GM21367 (cell line): ENCODE measurements at regions not wholly inside any gene's neighbourhood (a gene's known extent, or its start where the extent isn't known, plus 50 kb on each side); places are given as distances from the start of the nearest gene placed in this dataset.

Experiments used
- ATAC-seq: cut with Tn5 transposase; IDR thresholded peaks from one replicate; pipeline ENCODE4 v1.9.1; 2021; ENCODE audit not compliant: unreplicated experiment

DNA sequence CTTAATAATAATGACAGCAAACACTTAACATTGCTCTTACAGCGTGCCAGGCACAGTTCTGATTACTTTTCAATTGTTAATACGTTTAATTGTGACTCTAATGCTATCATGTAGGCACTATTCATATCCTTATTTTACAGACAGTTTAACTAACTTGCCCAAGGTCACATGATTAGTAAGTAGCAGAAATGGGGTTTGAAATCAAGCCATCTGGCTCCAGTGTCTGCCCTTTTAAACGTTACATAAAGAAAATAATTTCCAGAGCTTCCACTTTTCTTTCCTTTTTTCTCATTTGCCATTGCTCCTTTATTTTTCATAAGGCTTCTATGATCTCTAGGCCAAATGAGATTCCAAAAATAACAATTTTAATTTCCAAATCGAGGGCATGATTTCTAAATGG, 50.6 kb upstream of the IKZF2 start:
- no peak for ATAC-seq

DNA sequence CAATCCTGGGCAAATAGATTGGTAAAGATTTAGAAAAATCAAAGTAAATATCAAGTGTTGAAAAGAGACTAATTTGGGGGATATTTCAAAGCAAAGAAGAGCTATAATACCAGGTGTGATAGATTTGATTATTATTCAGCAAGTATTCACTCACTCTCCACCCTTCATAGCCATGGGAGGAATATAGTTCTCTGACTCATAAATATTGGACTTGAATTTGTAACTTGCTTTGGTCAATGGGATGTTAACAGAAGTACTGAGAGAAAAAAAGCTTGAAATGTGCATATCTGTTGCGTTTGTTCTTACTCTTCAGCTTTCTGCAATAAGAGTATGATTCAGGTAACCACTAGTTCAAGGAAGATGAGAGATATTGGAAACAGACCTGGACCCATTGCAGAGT, 54.5 kb upstream of the IKZF2 start:
- no peak for ATAC-seq

DNA sequence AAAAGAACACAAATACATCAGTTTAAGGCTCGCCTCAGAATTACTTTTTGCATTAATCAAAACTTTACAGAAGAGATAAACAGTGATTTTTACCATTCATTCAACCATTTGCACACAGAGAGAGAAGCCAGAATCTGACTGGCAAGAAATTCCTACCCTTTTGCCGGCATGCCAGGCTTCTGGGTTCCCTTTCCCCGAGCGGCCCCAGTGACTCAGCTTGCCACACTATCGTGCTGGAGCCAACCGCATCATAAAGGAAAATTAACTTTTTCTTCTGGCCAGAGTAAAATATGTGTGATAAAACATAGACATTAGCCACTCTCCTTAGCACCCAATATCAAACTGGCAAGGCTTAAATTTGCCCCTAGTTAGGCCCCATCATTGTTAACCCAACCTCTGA, 61.8 kb upstream of the IKZF2 start:
- ATAC-seq: no peak

DNA sequence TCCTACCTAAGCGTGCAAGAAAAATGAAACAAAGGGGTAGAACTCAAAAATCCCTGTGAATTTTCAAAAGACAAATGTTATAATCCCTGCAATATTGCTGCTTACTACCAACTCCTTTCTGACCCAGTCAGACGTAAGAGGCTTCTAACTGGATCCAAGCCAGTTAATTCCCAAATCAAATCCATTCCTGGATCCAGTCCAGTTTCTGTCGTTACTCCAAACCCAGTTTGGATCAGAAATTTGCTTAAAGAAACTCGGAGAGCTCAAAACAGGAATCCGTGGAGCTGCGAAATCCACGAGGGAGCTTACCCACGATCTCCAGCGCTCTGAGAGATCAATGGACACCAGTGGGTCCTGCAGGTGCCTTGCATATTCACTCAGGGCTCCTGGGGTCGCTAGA, 62.8 kb upstream of the IKZF2 start:
- no peak for ATAC-seq

DNA sequence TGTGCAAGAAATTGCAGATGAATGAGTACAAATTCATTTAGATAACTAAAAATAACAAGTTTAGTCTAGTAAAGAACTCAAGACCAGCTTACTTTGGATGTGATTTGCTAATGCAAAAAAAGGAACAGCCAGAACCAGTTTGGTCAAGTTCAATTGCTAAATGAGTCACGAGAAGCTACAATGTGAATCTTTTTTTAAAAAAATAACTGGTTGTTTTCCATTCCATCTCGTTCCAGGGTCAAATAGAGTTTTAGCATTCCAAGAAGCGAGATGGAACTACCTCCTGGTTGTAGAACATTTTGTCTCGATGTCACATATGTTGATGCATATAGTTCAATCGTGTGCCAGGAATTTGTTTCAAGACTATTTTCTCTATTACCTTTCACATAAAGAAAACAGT, 65.0 kb upstream of the IKZF2 start:
- no peak for ATAC-seq

DNA sequence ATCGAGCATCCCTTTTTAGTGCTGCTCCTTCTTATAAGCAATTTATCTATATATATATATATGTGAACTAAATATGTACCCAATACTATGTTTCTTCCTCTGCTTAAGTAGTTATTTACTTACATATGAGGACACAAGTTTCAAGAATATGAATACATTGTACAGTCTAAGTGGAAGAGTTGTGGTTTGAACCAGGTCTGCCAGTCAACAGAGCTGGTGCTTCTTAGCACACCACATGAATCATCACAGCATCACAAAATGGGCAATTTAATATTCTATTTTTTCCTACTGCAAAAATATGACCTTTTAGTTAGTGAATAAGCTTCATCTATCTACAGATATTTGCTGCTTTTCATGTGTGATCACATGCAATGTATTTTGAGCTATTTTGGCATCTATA, 64.4 kb upstream of the SPAG16 start:
- no peak for ATAC-seq

DNA sequence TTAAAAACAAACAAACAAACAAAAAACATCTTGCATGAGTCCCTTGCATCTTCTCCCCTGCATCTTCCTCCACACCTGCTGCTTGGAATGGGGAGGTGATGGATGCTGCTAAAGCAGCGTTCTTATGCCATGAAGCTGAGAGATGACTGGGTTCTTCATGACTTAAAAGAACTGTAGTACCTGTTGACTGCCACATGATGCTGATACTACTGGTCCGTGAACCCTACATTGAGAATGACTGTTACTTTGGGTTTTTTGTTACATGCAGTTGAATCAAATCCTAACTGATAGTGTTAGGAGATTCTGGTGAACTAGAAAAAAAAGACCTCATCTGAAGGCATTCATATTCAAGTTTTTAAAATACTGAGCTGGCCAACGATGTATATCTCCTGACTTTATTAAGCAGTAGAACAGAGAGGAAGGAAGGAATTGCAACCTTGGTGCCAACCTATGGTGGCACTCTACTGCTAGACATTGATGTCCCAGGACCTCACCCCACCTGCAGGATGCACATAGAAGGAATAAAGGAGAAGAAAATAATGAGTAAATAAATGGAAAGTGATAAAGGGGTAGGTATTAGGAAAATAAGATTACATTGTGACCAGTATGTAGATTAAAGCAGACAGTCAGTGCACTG, 63.2 kb upstream of the SPAG16 start:
- no peak for ATAC-seq

DNA sequence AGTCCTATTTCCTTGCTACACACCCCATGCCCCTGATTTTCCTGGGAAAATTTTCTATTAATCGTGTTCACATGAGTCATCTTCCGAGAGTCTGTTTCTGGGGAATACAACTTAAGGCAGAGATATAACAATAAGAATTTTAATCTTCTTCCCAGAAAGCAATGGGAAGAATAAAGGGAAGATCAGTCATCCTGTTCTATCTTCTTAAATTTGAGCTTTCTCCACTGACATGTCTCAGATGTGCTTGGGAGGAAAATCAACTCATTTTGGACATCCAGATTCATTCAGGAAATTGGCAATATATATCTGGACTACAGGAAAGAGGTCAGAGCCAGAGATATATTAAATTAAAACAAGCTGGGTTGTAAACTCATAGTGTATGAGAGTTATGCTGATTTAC, 62.3 kb upstream of the SPAG16 start:
- ATAC-seq: no peak

DNA sequence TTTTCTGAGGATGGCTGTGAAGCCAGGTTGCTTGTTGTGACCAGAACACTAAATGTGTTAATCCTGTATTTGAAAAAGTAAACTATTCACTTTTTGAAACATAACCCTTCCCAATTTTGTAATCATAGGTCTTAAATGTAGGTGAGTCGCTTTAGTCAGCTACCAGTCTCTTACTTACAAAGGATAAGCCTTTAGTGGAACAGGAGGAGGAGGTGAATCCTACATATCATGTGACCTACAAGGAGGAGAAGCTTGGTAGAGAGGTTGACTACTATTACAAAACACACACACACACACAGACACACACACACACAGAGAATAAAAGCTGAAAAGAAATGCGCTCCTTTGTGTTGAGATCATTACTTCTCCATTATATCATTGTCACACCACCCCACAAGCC, 59.9 kb upstream of the SPAG16 start:
- ATAC-seq: no peak

DNA sequence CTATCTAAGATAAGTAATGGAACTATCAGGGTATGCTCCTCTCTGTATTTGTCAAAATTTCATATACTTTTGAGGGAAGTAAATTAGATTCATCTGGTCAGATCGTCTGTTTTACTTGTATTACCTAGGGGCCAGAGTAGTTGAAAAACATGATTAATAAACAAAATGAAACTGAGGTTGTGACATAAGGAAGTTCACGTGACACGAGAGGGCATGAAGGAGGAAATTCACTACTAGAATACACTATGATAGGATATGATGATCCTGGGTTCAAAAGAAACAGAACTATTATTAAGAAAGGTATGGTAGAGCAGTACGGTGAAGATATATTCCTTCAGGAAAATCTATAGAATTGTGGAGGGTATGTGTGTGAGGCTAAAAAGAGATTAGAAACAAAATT, 58.4 kb upstream of the SPAG16 start:
- ATAC-seq: no peak

DNA sequence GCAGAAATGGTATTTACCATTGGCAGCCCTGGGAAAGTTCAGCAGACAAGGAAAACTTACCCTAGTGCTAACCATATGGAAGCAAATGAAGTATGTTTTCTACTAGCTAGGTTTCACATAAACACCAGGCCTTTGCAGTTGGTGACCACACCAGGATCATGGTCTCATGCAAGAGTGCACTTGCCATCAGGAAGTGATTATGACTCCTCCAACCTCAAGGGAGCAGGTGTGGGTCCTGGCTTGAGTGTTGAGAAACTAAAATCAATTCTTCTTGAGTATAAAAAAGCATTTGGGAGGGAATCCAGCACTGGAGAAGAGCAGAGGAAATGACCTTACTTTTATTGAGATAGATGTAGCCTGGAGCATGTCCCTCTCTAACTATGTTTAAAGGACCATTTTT, 56.8 kb upstream of the SPAG16 start:
- peak; percentile 96 for ATAC-seq

DNA sequence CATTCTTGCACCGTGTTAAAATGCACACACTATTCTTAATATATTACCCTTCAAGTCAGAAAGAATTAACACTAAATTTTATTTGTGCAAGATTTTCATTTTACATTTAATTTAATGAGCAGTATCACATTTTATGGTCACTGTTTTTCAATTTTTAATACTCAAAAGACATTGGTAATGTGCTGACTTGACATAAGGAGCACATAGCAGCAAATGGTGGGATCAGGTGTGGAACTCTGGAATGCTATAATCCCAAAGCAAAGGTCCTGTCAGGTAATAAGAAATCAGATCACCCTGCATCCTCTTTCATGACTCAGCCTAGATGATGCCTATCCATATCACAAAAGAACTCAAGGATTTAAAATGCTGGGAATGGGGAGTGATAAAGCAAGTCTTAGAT, 55.6 kb upstream of the SPAG16 start:
- no peak for ATAC-seq

DNA sequence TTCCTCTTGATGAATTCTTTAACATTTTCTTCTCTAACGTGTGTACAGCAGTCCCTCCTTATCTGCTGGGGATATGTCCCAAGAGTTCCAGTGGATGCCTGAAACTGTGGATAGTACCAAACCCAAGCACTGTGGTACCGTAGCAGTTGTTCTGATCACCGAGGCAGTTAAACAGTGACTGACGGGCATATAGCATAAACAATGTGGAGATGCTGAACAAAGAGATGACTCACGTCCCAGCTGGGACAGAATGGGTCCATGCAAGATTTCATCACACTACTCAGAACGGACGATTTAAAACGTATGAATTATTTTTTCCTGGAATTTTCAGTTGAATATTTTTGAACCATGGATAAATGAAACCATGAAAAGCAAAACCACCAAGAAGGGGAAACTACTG, 54.5 kb upstream of the SPAG16 start:
- no peak for ATAC-seq

DNA sequence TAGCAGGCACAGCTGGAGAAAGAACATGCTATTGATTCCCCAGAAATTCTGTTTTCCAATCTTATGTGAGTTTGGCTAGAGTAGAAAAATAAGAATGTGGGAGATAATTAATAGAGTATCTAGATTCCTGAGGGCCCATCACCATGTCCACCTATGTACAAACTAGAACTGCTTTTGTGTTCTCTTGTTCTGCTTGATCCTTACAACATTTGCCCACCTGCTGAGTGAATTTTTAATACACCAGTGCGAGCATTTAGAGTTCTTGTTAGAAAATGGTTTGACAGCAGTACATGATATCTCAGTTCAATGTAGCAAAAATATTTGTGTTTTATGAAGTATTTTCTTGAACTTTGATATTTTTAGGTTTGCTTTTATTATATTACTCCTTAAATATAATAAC, 52.3 kb upstream of the SPAG16 start:
- no peak for ATAC-seq

DNA sequence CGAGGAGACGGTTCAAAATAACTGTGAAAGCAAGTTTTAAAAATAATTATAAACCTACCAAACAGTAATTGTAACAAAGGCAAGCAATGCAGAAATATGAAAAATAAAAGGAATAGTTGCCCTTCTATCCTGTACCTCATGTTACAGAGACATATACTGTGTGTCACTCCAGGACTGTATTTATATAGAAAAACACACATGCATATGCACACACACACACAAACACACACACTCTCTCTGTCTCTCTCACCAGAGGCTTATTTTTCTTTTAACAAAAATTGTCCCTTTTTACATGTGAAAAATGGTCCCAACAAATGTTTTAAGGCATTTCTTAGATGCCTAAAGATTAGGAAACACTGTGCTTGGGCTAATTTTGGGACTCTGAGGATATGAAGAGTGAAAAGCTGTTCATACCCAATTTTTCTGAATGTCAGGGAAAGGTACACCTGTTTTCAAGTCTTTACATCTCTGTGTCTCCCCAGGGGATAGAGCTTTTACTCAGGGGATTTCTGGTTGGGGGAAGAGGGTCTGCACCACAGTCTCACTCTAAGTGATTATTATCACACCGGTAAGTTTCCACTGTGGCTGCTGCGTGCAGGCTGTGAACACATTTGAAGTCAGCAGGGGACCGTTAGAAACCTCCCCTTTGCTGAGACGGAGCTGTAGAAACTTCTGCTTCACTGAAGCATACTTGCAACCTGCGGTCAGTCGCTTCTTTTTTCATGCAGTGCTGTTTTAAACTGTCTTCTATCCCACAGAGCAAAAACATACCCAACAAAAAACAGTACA, 51.4 kb upstream of the SPAG16 start:
- peak; percentile 92 for ATAC-seq

DNA sequence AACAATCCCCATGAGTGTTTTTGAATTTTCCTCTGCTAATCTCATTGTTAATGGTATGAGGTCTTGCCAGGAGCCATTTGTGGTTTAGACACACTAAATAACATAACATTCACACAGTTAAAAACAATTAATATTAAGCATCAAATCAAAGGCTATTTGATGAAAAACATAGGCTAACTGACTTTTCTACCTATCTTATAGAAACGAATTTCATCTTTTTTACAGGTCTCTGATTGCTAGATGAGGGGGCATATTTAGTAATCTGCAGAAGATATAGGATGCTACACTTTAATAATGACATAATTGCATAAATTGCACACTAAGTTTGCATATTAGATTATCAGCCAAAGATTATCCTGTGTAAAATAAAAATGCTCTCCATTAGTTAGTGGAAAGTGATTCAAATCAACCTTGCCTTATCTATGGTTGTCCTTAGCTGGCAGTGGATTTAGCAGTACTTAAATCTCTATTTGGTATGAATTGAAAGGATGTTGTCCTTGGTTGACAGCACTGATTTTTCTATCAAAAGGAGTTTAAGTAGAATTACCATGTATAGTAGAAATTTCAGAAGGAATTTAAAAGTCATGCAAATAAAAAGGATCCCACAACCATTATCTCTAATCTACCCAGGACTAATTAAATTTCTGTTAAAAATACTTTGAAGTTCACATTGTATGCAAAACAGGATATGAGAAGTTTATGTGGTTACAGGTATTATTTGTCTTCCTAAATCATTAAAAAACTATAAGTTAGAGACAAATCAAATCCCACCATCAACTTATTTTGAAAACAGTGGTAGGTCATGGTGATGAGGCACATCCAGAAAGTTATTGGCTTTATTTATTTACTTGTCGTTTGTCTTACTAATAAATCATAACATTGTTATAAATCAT, 50.6 kb upstream of the SPAG16 start:
- no peak for ATAC-seq
